ENCODE measurements at regions not wholly inside any gene's neighbourhood (a gene's known extent, or its start where the extent isn't known, plus 50 kb on each side); places are given as distances from the start of the nearest gene placed in this dataset.

GRCh38 chr12:61996717-61997116 lies 263.5 kb upstream of the USP15 start (continued):
- no peak for TF ChIP-seq ZNF532 (CRISPR knock-in tag; IDR thresholded peaks at IDR 0.05; ENCODE audit: borderline replicate concordance)

GRCh38 chr12:61998791-61999190 lies 261.4 kb upstream of the USP15 start:
- TF ChIP-seq EMX1 (CRISPR knock-in tag; IDR thresholded peaks at IDR 0.05) (no peak), ZNF423 (CRISPR knock-in tag; IDR thresholded peaks at IDR 0.05) (no peak), RELA (CRISPR knock-in tag; IDR thresholded peaks at IDR 0.05; ENCODE audit: borderline replicate concordance) (no peak)
- ChIA-PET CTCF (interaction anchor here (1.2 kb wide), 1 partner anchor 125 kb away, joined by 4 read pairs; no protein-coding TSS in a partner anchor), POLR2A (no interaction called here)
- H3K27ac Mint-ChIP-seq: no peak overlapping the region
- no peak for DNase-seq (ENCODE audit: low spot score)
- H3K9me3 Mint-ChIP-seq: no peaks in the 10 kb centered on the region
- no peak overlapping the region for H3K4me3 Mint-ChIP-seq
- ATAC-seq: no peak
- no peaks in the 10 kb centered on the region for H3K4me1 Mint-ChIP-seq
- H3K36me3 Mint-ChIP-seq: no peaks in the 10 kb centered on the region
- H3K27me3 Mint-ChIP-seq (ENCODE audit: low read depth): no peaks in the 10 kb centered on the region

GRCh38 chr12:61999311-61999710 lies 260.9 kb upstream of the USP15 start:
- no peaks in the 10 kb centered on the region for H3K36me3 Mint-ChIP-seq
- H3K27ac Mint-ChIP-seq: no peak overlapping the region
- ChIA-PET CTCF (interaction anchor here (1.2 kb wide), 1 partner anchor 125 kb away, joined by 4 read pairs; no protein-coding TSS in a partner anchor), POLR2A (no interaction called here)
- H3K27me3 Mint-ChIP-seq (ENCODE audit: low read depth): no peaks in the 10 kb centered on the region
- no peaks in the 10 kb centered on the region for H3K4me1 Mint-ChIP-seq
- no peak overlapping the region for H3K4me3 Mint-ChIP-seq
- ATAC-seq (no peak), DNase-seq (ENCODE audit: low spot score) (no peak)
- no peaks in the 10 kb centered on the region for H3K9me3 Mint-ChIP-seq
- TF ChIP-seq FOXK1 (CRISPR knock-in tag; IDR thresholded peaks at IDR 0.05): no peak
- TF ChIP-seq PRRX2 (CRISPR knock-in tag; IDR thresholded peaks at IDR 0.05): no peak
- no peak for TF ChIP-seq GTF2I (CRISPR knock-in tag; conservative IDR thresholded peaks at IDR 0.05)
- TF ChIP-seq ZNF281 (CRISPR knock-in tag; IDR thresholded peaks at IDR 0.05): no peak
- TF ChIP-seq MAX (CRISPR knock-in tag; IDR thresholded peaks at IDR 0.05): no peak
- TF ChIP-seq CREM (CRISPR knock-in tag; IDR thresholded peaks at IDR 0.05): no peak
- TF ChIP-seq CTCF (IDR thresholded peaks at IDR 0.05): no peak
- TF ChIP-seq ATF2 (CRISPR knock-in tag; IDR thresholded peaks at IDR 0.05; ENCODE audit: borderline replicate concordance, low read depth): no peak
- no peak for TF ChIP-seq E2F1 (CRISPR knock-in tag; IDR thresholded peaks at IDR 0.05)
- TF ChIP-seq FOXJ3 (CRISPR knock-in tag; IDR thresholded peaks at IDR 0.05; ENCODE audit: borderline replicate concordance): no peak
- TF ChIP-seq GRHL2 (CRISPR knock-in tag; IDR thresholded peaks at IDR 0.05; ENCODE audit: insufficient replicate concordance, severe bottlenecking): no peak
- no peak for TF ChIP-seq FOXP4 (CRISPR knock-in tag; IDR thresholded peaks at IDR 0.05)
- no peak for TF ChIP-seq ZNF121 (CRISPR knock-in tag; IDR thresholded peaks at IDR 0.05)
- no peak for TF ChIP-seq MXD4 (CRISPR knock-in tag; IDR thresholded peaks at IDR 0.05; ENCODE audit: borderline replicate concordance)
- TF ChIP-seq ZBTB21 (CRISPR knock-in tag; IDR thresholded peaks at IDR 0.05; ENCODE audit: borderline replicate concordance): no peak
